CD4-positive, CD25-positive, alpha-beta regulatory T cell (primary cell): ENCODE measurements at regions not wholly inside any gene's neighbourhood (a gene's known extent, or its start where the extent isn't known, plus 50 kb on each side); places are given as distances from the start of the nearest gene placed in this dataset.

Experiments
- ATAC-seq, 2 donors: fragments of 150-1000 bp; cut with Tn5 transposase; one replicate each; pipeline ENCODE4 v1.10.0; 2021; ENCODE audit warnings: low read depth in 2 of 2, moderate number of reproducible peaks in 2 of 2, moderate library complexity in 1 of 2
- DNase-seq, 3 donors: peaks; one replicate each; pipeline versions ENCODE4 v3.0.0 to v3.0.0-alpha.2; 2012 to 2022; ENCODE audit warnings: mixed read lengths in 1 of 3
- H3K27ac ChIP-seq: one replicate; pipeline ENCODE4 v1.7.0; 2013; ENCODE audit warnings: mild to moderate bottlenecking, low read length; ENCODE audit not compliant: insufficient read depth, poor library complexity, severe bottlenecking
- H3K27me3 ChIP-seq: one replicate; pipeline ENCODE4 v1.7.0; 2013; ENCODE audit warnings: low read length; ENCODE audit not compliant: control insufficient read depth, insufficient read depth
- H3K36me3 ChIP-seq: one replicate; pipeline ENCODE4 v1.7.0; 2013; ENCODE audit warnings: mild to moderate bottlenecking, low read length, moderate library complexity; ENCODE audit not compliant: control insufficient read depth, insufficient read depth
- H3K4me1 ChIP-seq: 2 replicates; pipeline ENCODE4 v1.7.0; 2013; ENCODE audit warnings: mild to moderate bottlenecking, low read length; ENCODE audit not compliant: insufficient read depth, control insufficient read depth, poor library complexity, severe bottlenecking
- H3K4me3 ChIP-seq: one replicate; pipeline ENCODE4 v1.7.0; 2013; ENCODE audit warnings: low read depth, mild to moderate bottlenecking, low read length, moderate library complexity
- H3K9me3 ChIP-seq, 2 experiments: 1 replicate in 1 of 2; 2 replicates in 1 of 2; pipeline ENCODE4 v1.7.0; 2013; ENCODE audit warnings: low read length in 2 of 2, mild to moderate bottlenecking in 1 of 2, moderate library complexity in 1 of 2; ENCODE audit not compliant: control insufficient read depth in 2 of 2
- H3K27ac Mint-ChIP-seq, 3 donors: one replicate each; pipeline ENCODE4 v1.8.0; 2020 to 2022; ENCODE audit warnings: mild to moderate bottlenecking in 3 of 3, mixed read lengths in 3 of 3, moderate library complexity in 2 of 3
- H3K27me3 Mint-ChIP-seq: one replicate; pipeline ENCODE4 v1.8.0; 2022; ENCODE audit warnings: mild to moderate bottlenecking, mixed read lengths
- H3K36me3 Mint-ChIP-seq: one replicate; pipeline ENCODE4 v1.8.0; 2020; ENCODE audit warnings: mixed read lengths
- H3K4me1 Mint-ChIP-seq, 4 donors: one replicate each; pipeline ENCODE4 v1.8.0; 2020 to 2022; ENCODE audit warnings: mixed read lengths in 4 of 4, mild to moderate bottlenecking in 1 of 4
- H3K4me3 Mint-ChIP-seq, 4 donors: one replicate each; pipeline ENCODE4 v1.8.0; 2020 to 2022; ENCODE audit warnings: mild to moderate bottlenecking in 4 of 4, mixed read lengths in 4 of 4, moderate library complexity in 3 of 4
- H3K9me3 Mint-ChIP-seq, 7 donors: one replicate each; pipeline ENCODE4 v1.8.0; 2020 to 2022; ENCODE audit warnings: mixed read lengths in 7 of 7, mild to moderate bottlenecking in 3 of 7, moderate library complexity in 2 of 7

DNA sequence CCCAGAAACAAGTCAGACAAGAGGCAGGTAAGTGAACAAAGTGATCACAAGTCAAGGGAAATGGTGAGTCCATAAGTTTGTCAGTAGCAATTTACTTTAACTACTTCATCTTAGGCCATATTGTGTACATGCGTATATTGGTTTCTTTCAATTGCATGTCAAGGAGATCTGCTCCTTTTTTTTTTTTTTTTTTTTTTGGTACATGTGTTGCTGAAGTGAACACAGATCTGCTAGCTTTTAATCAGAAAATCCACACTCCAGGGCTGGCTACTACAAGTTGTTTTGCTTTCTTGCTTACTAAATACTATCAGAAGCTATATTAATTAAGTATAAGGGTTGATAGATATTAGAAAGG is 985.1 kb downstream of the TSN start:
- Mint-ChIP-seq H3K4me3 (no peak overlapping the region), H3K36me3 (no peaks in the 10 kb centered on the region), H3K9me3 (peaks cover 0 to 4% (median 3%) of the 10 kb centered on the region in 7 donors), H3K4me1 (no peaks in the 10 kb centered on the region), H3K27me3 (no peaks in the 10 kb centered on the region), H3K27ac (no peak overlapping the region)
- Histone ChIP-seq H3K4me1 (no peaks in the 10 kb centered on the region), H3K4me3 (no peak overlapping the region), H3K9me3 (no peaks in the 10 kb centered on the region), H3K27me3 (no peaks in the 10 kb centered on the region), H3K36me3 (no peaks in the 10 kb centered on the region), H3K27ac (no peak overlapping the region)
- no peak for ATAC-seq
- DNase-seq: no peak

DNA sequence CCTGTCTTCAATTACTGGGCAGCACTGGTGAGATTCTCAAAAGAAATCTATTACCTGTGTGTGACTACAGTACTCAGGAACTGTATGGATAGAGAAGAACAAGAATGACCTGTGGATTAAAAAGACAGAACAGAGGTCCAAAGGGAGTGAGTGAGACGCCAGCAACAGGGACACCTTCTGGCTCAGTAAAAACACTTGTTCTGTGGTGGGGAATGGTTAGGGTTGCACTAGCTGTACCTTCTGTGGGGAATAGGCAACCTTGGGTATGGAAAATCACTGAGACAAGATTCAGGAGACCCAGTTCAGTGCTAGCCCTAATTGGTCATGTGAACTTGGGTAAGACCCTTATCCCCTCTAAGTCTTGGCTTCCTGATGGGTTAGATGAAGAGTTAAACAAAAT is 986.0 kb downstream of the TSN start:
- Histone ChIP-seq H3K27me3 (no peaks in the 10 kb centered on the region), H3K4me3 (no peak overlapping the region), H3K27ac (no peak overlapping the region), H3K4me1 (no peaks in the 10 kb centered on the region), H3K9me3 (no peaks in the 10 kb centered on the region), H3K36me3 (no peaks in the 10 kb centered on the region)
- no peak for DNase-seq
- Mint-ChIP-seq H3K27me3 (no peaks in the 10 kb centered on the region), H3K27ac (no peak overlapping the region), H3K36me3 (no peaks in the 10 kb centered on the region), H3K4me3 (no peak overlapping the region), H3K9me3 (peaks cover 0 to 6% (median 3%) of the 10 kb centered on the region in 7 donors), H3K4me1 (no peaks in the 10 kb centered on the region)
- ATAC-seq: no peak

DNA sequence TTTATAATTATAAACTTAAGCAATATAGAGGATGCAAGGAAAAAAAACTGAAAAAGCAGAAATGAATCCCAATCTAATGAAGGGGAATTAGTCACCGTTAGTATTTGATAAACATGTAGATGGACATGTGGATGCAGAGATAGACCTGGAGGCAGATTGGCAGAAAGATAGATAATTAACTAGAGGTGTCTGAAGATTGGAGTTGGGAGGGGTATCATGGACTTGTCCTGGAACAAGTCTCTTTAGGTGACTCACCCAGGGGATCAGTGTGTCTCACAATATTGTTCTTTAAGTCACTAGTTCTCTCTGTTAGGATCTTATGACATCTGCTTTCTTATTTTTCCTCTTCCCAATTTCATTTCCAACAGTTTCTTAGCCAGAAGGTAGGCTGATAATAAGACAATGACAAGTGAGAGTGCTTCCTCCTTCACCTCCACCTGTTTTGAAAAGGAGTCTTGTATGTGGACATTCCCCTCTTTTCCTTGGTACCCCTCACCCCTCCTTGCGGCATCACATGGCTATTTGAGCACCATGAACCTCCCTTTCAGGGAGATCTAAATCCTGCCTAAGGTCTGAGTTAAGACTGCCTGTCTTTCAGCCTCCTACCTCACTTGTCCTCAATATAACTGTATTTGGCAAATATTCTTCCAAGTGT is 987.7 kb downstream of the TSN start:
- Mint-ChIP-seq H3K4me1 (no peaks in the 10 kb centered on the region), H3K9me3 (peaks cover 0 to 6% (median 2%) of the 10 kb centered on the region in 7 donors), H3K27ac (no peak overlapping the region), H3K4me3 (no peak overlapping the region), H3K27me3 (no peaks in the 10 kb centered on the region), H3K36me3 (no peaks in the 10 kb centered on the region)
- Histone ChIP-seq H3K36me3 (no peaks in the 10 kb centered on the region), H3K27me3 (no peaks in the 10 kb centered on the region), H3K4me3 (no peak overlapping the region), H3K4me1 (no peaks in the 10 kb centered on the region), H3K9me3 (no peaks in the 10 kb centered on the region), H3K27ac (no peak overlapping the region)
- ATAC-seq: no peak
- no peak for DNase-seq

DNA sequence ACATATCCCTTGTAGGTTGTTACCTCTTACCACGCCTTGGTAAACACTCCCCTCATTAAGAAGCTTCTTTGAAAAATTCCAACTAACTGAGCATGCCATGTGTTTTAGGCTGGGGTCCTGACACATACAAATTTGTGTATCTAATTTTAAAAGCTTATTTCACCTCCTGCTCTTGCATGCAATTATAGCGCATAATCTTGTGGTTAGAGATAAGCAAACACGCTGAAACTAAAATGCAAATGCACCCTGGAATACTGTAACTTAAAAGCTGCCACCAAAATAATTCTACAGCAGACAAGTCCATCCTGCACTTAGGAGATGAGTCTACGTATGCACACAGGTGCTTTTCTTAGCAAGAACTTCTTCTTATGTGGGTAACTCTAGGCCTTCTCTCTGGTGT is 990.2 kb downstream of the TSN start:
- Mint-ChIP-seq H3K27me3 (no peaks in the 10 kb centered on the region), H3K4me1 (no peaks in the 10 kb centered on the region), H3K4me3 (no peak overlapping the region), H3K36me3 (no peaks in the 10 kb centered on the region), H3K9me3 (peaks cover 0 to 6% (median 2%) of the 10 kb centered on the region in 7 donors), H3K27ac (no peak overlapping the region)
- Histone ChIP-seq H3K9me3 (no peaks in the 10 kb centered on the region), H3K36me3 (no peaks in the 10 kb centered on the region), H3K4me3 (no peak overlapping the region), H3K27me3 (no peaks in the 10 kb centered on the region), H3K27ac (no peak overlapping the region), H3K4me1 (no peaks in the 10 kb centered on the region)
- ATAC-seq (no peak), DNase-seq (no peak)

DNA sequence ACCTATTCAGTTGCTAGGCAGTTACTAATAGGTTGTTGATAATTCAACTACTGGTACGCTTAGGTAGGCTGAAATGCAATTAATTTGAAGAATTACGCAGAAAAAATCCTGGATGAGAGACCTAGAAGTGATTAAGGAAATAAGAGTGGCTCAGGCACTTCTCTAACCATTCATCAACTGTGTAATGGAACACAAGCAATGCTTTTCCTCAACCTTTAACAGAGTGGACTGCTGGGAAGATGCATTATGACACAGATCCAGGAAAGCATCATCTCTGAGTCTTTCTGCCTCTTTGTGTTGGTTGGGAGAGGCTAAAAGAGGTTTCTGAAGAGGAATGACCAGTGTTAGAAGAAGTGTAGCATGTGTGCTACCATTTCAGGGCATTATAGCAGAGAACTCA is 992.2 kb downstream of the TSN start:
- Mint-ChIP-seq H3K36me3 (no peaks in the 10 kb centered on the region), H3K27ac (no peak overlapping the region), H3K9me3 (peaks cover 2 to 8% (median 4%) of the 10 kb centered on the region in 7 donors), H3K4me3 (no peak overlapping the region), H3K4me1 (no peaks in the 10 kb centered on the region), H3K27me3 (no peaks in the 10 kb centered on the region)
- Histone ChIP-seq H3K36me3 (no peaks in the 10 kb centered on the region), H3K4me1 (no peaks in the 10 kb centered on the region), H3K9me3 (no peaks in the 10 kb centered on the region), H3K27ac (no peak overlapping the region), H3K4me3 (no peak overlapping the region), H3K27me3 (no peaks in the 10 kb centered on the region)
- DNase-seq (no peak), ATAC-seq (no peak)

DNA sequence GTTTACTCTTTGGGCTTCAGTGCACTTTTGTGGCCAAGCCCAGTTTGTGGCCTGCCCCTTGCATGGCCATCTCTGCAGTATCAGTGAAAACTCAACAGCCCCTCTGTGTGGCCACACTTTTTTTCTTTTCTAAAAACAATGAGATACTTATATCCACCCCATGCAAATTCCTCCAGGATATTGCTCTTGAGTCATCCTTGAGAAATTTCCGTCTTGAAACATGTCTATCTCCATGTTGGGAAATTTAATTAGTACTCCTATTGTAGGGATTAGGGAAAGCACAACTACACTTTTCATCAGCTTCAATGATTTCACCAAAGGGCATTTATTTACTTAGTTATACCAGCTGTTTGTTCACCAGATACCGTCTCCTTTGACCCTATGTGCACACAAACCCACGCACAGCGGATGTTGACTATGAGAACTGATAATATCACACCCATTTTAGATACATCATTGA is 993.1 kb downstream of the TSN start:
- Mint-ChIP-seq H3K4me1 (no peaks in the 10 kb centered on the region), H3K4me3 (no peak overlapping the region), H3K9me3 (peaks cover 3 to 8% (median 4%) of the 10 kb centered on the region in 7 donors), H3K36me3 (no peaks in the 10 kb centered on the region), H3K27me3 (no peaks in the 10 kb centered on the region), H3K27ac (peak overlapping the region in 1 of 3 donors; percentile 54)
- ATAC-seq: no peak
- DNase-seq: no peak
- Histone ChIP-seq H3K27me3 (no peaks in the 10 kb centered on the region), H3K4me3 (no peak overlapping the region), H3K4me1 (no peaks in the 10 kb centered on the region), H3K9me3 (no peaks in the 10 kb centered on the region), H3K27ac (no peak overlapping the region), H3K36me3 (no peaks in the 10 kb centered on the region)

DNA sequence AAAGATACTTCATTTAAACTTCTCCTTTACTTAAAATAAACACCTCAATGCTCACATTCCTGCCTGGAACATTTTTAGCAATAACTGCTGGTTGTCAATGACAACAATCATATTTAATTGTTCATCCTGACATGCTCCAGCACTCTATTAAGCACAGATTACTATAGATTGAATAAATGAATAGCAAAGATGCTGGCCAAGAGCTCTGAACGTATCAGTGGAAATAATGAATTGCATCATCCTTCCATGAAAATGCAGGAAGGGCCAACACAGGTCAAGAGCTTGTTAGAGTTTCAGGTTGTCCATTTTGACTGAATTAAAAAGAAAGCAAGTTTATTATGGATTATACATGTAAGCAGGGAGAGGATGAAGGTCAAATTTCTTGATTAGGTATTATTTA is 994.0 kb downstream of the TSN start:
- H3K9me3 ChIP-seq: no peaks in the 10 kb centered on the region
- H3K36me3 ChIP-seq: no peaks in the 10 kb centered on the region
- no peak overlapping the region for H3K4me3 ChIP-seq
- H3K9me3 Mint-ChIP-seq: peaks cover 3 to 8% (median 4%) of the 10 kb centered on the region in 7 donors
- H3K27me3 Mint-ChIP-seq: no peaks in the 10 kb centered on the region
- DNase-seq: no peak
- H3K27ac ChIP-seq: no peak overlapping the region
- no peak for ATAC-seq
- no peak overlapping the region for H3K27ac Mint-ChIP-seq
- no peaks in the 10 kb centered on the region for H3K4me1 ChIP-seq
- H3K36me3 Mint-ChIP-seq: no peaks in the 10 kb centered on the region
- H3K4me3 Mint-ChIP-seq: no peak overlapping the region
- H3K27me3 ChIP-seq: no peaks in the 10 kb centered on the region
- no peaks in the 10 kb centered on the region for H3K4me1 Mint-ChIP-seq

DNA sequence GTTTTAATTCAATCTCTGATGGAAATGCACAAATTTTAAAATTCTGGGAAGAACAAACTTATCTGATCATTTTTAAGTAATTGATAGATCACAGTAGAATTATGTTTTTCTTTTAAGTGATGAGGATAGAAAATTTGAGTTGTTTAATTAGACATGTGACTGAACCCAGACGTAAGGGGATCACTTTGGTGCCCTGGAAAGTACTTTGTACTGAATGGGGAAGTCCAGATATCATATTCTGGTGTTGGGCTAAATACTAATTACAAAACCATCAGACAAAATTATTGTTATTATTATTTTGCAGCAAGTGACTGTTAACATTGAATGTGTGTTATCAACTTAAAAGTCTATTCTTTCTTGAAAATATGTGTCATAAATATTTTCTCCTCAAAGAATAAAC is 994.6 kb downstream of the TSN start:
- Histone ChIP-seq H3K9me3 (no peaks in the 10 kb centered on the region), H3K36me3 (no peaks in the 10 kb centered on the region), H3K27me3 (no peaks in the 10 kb centered on the region), H3K27ac (no peak overlapping the region), H3K4me1 (no peaks in the 10 kb centered on the region), H3K4me3 (no peak overlapping the region)
- no peak overlapping the region for H3K27ac Mint-ChIP-seq
- no peaks in the 10 kb centered on the region for H3K27me3 Mint-ChIP-seq
- DNase-seq (no peak), ATAC-seq (no peak)
- H3K9me3 Mint-ChIP-seq: peaks cover 3 to 14% (median 9%) of the 10 kb centered on the region in 7 donors
- no peaks in the 10 kb centered on the region for H3K4me1 Mint-ChIP-seq
- no peaks in the 10 kb centered on the region for H3K36me3 Mint-ChIP-seq
- H3K4me3 Mint-ChIP-seq: no peak overlapping the region
